GM19023 (cell line): ENCODE measurements at regions not wholly inside any gene's neighbourhood (a gene's known extent, or its start where the extent isn't known, plus 50 kb on each side); places are given as distances from the start of the nearest gene placed in this dataset.

Experiments used
- ATAC-seq: cut with Tn5 transposase; IDR thresholded peaks from one replicate; pipeline ENCODE4 v1.9.1; 2021; ENCODE audit warnings: mild to moderate bottlenecking, moderate library complexity; ENCODE audit not compliant: unreplicated experiment

GRCh38 chr1:244953901-244954300, 89.6 kb upstream of the HNRNPU start:
- ATAC-seq, result no peak

GRCh38 chr1:244952940-244953339, 88.6 kb upstream of the HNRNPU start:
- ATAC-seq, result peak; percentile 93

- ATAC-seq, result peak; percentile 9
Observed at GRCh38 chr1:244952280-244952933, 88.1 kb upstream of the HNRNPU start.

DNA sequence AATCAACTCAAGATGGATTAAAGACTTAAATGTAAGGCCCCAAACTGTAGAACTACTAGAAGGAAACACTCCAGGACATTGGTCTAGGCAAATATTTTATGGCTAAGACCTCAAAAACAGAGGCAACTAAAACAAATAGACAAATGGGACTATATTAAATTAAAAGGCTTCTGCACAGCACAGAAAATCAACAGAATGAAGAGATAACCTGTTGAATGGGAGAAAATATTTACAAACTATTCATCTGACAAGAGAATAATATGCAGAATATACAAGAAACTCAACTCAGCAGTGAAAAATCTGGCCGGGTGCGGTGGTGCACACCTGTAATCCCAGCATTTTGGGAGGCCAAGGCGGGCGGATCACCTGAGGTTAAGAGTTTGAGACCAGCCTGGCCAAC, 84.1 kb upstream of the HNRNPU start:
- no peak for ATAC-seq

GRCh38 chr1:244945109-244945671, 80.8 kb upstream of the HNRNPU start:
- peak; percentile 63 for ATAC-seq

DNA sequence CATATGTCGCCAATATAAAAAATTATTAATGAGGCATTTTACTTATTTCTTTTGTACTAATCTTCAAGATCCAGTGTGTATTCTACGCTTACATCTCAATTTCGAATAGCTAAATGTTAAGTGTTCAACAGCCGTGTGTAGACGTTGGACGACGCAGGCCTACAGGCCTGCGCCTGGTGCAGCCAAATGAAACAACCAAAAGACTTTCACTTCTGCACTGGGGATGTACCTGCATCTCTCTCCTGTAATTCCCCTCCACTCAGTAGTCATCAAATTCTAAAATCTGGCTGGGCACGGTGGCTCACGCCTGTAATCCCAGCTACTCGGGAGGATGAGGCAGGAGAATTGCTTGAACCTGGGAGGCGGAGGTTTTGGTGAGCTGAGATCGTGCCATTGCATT, 76.8 kb upstream of the HNRNPU start:
- peak; percentile 92 for ATAC-seq

DNA sequence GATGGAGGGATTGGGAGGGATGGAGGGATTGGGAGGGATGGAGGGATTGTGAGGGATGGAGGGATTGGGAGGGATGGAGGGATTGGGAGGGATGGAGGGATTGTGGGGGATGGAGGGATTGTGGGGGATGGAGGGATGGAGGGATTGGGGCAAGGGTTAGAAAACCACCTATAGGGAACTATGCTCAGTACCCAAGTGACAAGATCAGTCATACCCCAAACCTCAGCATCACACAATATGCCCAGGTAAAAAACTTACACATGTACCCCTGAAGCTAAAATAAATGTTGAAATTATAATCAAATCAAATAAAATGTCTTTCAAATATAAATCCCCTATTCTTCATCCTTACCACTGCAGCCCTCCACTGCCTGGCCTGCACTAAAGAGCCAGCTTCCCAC, 72.8 kb upstream of the HNRNPU start:
- ATAC-seq, result no peak

- ATAC-seq, result no peak
Observed at GRCh38 chr1:244920911-244921761, 56.8 kb upstream of the HNRNPU start.

GRCh38 chr1:244919320-244920282, 55.3 kb upstream of the HNRNPU start:
- no peak for ATAC-seq

DNA sequence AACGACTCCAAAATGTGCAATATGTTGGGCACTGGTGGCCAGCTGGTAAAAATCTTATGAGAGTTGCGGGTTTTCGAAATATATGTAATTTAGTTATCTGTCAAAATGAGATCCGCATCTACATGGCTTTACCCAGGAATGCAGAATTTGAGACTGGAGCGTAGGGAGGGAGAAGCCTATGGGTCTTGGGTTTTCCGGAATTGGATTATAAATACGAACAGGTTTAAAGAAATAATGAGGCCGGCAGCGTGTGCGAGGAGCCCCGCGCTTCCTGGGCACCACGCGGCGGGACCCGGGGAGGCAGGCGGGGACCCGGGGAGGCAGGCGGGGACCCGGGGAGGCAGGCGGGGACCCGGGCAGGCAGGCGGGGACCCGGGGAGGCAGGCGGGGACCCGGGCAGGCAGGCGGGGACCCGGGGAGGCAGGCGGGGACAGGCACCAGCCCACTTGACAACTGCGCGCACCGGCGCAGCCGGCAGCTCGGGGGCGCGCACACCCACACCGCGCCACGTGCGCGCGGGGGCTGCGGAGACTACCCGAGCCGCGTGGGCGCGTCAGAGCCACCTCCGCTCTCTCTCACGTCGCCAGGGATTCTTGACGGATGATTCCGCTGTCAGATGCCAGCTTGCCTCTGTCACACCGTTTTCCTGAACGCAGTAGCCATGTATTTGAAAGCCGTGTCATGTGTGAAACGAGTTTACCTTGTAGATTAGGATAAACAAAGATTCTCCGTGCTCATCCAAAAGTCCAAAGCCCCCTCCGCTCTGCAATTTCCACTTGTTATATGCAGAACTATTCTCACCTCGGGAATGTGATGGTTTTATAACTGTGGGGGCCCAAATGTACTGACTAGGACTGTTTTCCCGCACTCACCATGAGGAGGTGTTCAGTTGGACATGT, 54.3 kb upstream of the HNRNPU start:
- no peak for ATAC-seq

- ATAC-seq, result no peak
Observed at GRCh38 chr1:244917073-244917670, 52.8 kb upstream of the HNRNPU start.

DNA sequence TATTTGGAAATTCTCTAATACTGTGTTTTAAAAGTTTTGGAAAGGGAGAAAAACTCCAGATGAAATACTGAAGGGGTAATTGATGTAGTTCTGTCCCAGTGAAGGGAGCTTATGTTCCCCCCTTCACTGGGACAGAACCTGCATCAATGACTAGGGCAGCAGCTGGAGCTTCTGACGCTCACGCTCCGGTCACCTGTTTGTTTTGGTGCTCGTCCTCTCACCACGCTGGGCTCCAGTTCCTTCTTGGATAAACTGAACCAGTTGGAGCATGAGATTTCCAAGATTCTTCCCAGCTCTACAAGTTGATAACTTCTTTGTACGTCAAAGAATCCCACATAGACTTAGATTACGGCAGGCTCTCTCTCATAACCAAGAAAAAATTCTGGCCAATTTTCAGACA, 51.4 kb upstream of the HNRNPU start:
- ATAC-seq, result no peak

- ATAC-seq, result no peak
Observed at GRCh38 chr1:244914761-244915160, 50.4 kb upstream of the HNRNPU start.
